Rectal smooth muscle tissue (tissue), 1 donor: ENCODE measurements at regions not wholly inside any gene's neighbourhood (a gene's known extent, or its start where the extent isn't known, plus 50 kb on each side); places are given as distances from the start of the nearest gene placed in this dataset.

Experiments used
- H3K27ac ChIP-seq: one replicate; pipeline ENCODE4 v1.7.0; 2013; ENCODE audit warnings: low read depth, low read length, inconsistent platforms
- H3K27me3 ChIP-seq: one replicate; pipeline ENCODE4 v1.7.0; 2013; ENCODE audit warnings: low read length; ENCODE audit not compliant: control insufficient read depth, insufficient read depth
- H3K36me3 ChIP-seq: one replicate; pipeline ENCODE4 v1.7.0; 2013; ENCODE audit warnings: low read length; ENCODE audit not compliant: control insufficient read depth, insufficient read depth
- H3K4me1 ChIP-seq: one replicate; pipeline ENCODE4 v1.7.0; 2013; ENCODE audit warnings: low read length; ENCODE audit not compliant: control insufficient read depth, insufficient read depth
- H3K4me3 ChIP-seq: one replicate; pipeline ENCODE4 v1.7.0; 2013; ENCODE audit warnings: low read length
- H3K9ac ChIP-seq: one replicate; pipeline ENCODE4 v1.7.0; 2013; ENCODE audit warnings: low read length

- Histone ChIP-seq H3K36me3 (no peaks in the 10 kb centered on the region), H3K4me1 (peaks cover 16% of the 10 kb centered on the region), H3K9ac (no peak overlapping the region), H3K27me3 (no peaks in the 10 kb centered on the region), H3K27ac (no peak overlapping the region), H3K4me3 (no peak overlapping the region)
Measured at GRCh38 chr13:40146063-40146462, 490.6 kb downstream of the COG6 start.

- no peaks in the 10 kb centered on the region for H3K27me3 ChIP-seq
- H3K27ac ChIP-seq = no peak overlapping the region
- peaks cover 16% of the 10 kb centered on the region for H3K4me1 ChIP-seq
- H3K36me3 ChIP-seq = no peaks in the 10 kb centered on the region
- H3K9ac ChIP-seq = no peak overlapping the region
- H3K4me3 ChIP-seq = no peak overlapping the region
Measured at GRCh38 chr13:40146611-40147117, 491.2 kb downstream of the COG6 start.

- Histone ChIP-seq H3K27ac (no peak overlapping the region), H3K36me3 (no peaks in the 10 kb centered on the region), H3K4me1 (peaks cover 16% of the 10 kb centered on the region)
Measured at GRCh38 chr13:40148101-40148500, 492.6 kb downstream of the COG6 start.

GRCh38 chr13:40148742-40149141, 493.3 kb downstream of the COG6 start:
- no peaks in the 10 kb centered on the region for H3K36me3 ChIP-seq
- H3K27me3 ChIP-seq = no peaks in the 10 kb centered on the region
- no peak overlapping the region for H3K4me3 ChIP-seq
- peaks cover 16% of the 10 kb centered on the region for H3K4me1 ChIP-seq
- peak overlapping the region; percentile 88 for H3K27ac ChIP-seq
- no peak overlapping the region for H3K9ac ChIP-seq

More at GRCh38 chr13:40148101-40148500, 492.6 kb downstream of the COG6 start:
- no peak overlapping the region for H3K9ac ChIP-seq
- no peaks in the 10 kb centered on the region for H3K27me3 ChIP-seq
- no peak overlapping the region for H3K4me3 ChIP-seq

GRCh38 chr13:40149611-40150274, 494.3 kb downstream of the COG6 start:
- H3K36me3 ChIP-seq = no peaks in the 10 kb centered on the region
- H3K9ac ChIP-seq = no peak overlapping the region
- H3K27ac ChIP-seq = peak overlapping the region; percentile 88

GRCh38 chr13:40151673-40152072, 496.2 kb downstream of the COG6 start:
- Histone ChIP-seq H3K36me3 (no peaks in the 10 kb centered on the region), H3K9ac (no peak overlapping the region), H3K4me3 (no peak overlapping the region), H3K27ac (no peak overlapping the region), H3K4me1 (peaks cover 16% of the 10 kb centered on the region), H3K27me3 (no peaks in the 10 kb centered on the region)

More at GRCh38 chr13:40149611-40150274, 494.3 kb downstream of the COG6 start:
- H3K4me3 ChIP-seq = no peak overlapping the region
- H3K4me1 ChIP-seq = peaks cover 16% of the 10 kb centered on the region
- H3K27me3 ChIP-seq = no peaks in the 10 kb centered on the region

- Histone ChIP-seq H3K4me3 (no peak overlapping the region), H3K27ac (no peak overlapping the region), H3K4me1 (peaks cover 16% of the 10 kb centered on the region), H3K27me3 (no peaks in the 10 kb centered on the region), H3K9ac (no peak overlapping the region), H3K36me3 (no peaks in the 10 kb centered on the region)
Measured at GRCh38 chr13:40152145-40152544, 496.7 kb downstream of the COG6 start.

GRCh38 chr13:40152922-40153321, 497.5 kb downstream of the COG6 start:
- H3K4me1 ChIP-seq = peaks cover 16% of the 10 kb centered on the region
- no peaks in the 10 kb centered on the region for H3K36me3 ChIP-seq
- no peaks in the 10 kb centered on the region for H3K27me3 ChIP-seq
- no peak overlapping the region for H3K27ac ChIP-seq
- no peak overlapping the region for H3K4me3 ChIP-seq
- no peak overlapping the region for H3K9ac ChIP-seq

GRCh38 chr13:40153516-40153915, 498.1 kb downstream of the COG6 start:
- Histone ChIP-seq H3K27me3 (no peaks in the 10 kb centered on the region), H3K4me3 (no peak overlapping the region), H3K27ac (no peak overlapping the region), H3K9ac (no peak overlapping the region), H3K4me1 (peaks cover 16% of the 10 kb centered on the region), H3K36me3 (no peaks in the 10 kb centered on the region)

- H3K27me3 ChIP-seq = no peaks in the 10 kb centered on the region
- H3K9ac ChIP-seq = no peak overlapping the region
- no peaks in the 10 kb centered on the region for H3K36me3 ChIP-seq
- H3K4me3 ChIP-seq = no peak overlapping the region
- no peak overlapping the region for H3K27ac ChIP-seq
- peaks cover 3% of the 10 kb centered on the region for H3K4me1 ChIP-seq
Measured at GRCh38 chr13:40155201-40155600, 499.7 kb downstream of the COG6 start.

- no peak overlapping the region for H3K4me3 ChIP-seq
- no peak overlapping the region for H3K27ac ChIP-seq
- no peak overlapping the region for H3K9ac ChIP-seq
- no peaks in the 10 kb centered on the region for H3K27me3 ChIP-seq
- no peaks in the 10 kb centered on the region for H3K36me3 ChIP-seq
- H3K4me1 ChIP-seq = no peaks in the 10 kb centered on the region
Measured at GRCh38 chr13:40158218-40158617, 502.8 kb downstream of the COG6 start.

GRCh38 chr13:40158757-40159156, 503.3 kb downstream of the COG6 start:
- H3K36me3 ChIP-seq = no peaks in the 10 kb centered on the region
- no peak overlapping the region for H3K4me3 ChIP-seq
- H3K27me3 ChIP-seq = no peaks in the 10 kb centered on the region
- H3K9ac ChIP-seq = no peak overlapping the region
- no peaks in the 10 kb centered on the region for H3K4me1 ChIP-seq
- H3K27ac ChIP-seq = no peak overlapping the region

- no peaks in the 10 kb centered on the region for H3K27me3 ChIP-seq
- H3K36me3 ChIP-seq = no peaks in the 10 kb centered on the region
- no peak overlapping the region for H3K9ac ChIP-seq
- H3K4me1 ChIP-seq = no peaks in the 10 kb centered on the region
- H3K4me3 ChIP-seq = no peak overlapping the region
- no peak overlapping the region for H3K27ac ChIP-seq
Measured at GRCh38 chr13:40159736-40160135, 504.3 kb downstream of the COG6 start.
